ENCODE measurements at regions not wholly inside any gene's neighbourhood (a gene's known extent, or its start where the extent isn't known, plus 50 kb on each side); places are given as distances from the start of the nearest gene placed in this dataset.
"Not testable (repeated sequence)": the region's sequence is repeated elsewhere in the genome, so short reads cannot be mapped to it uniquely, and the experiment has no call there.

DNA sequence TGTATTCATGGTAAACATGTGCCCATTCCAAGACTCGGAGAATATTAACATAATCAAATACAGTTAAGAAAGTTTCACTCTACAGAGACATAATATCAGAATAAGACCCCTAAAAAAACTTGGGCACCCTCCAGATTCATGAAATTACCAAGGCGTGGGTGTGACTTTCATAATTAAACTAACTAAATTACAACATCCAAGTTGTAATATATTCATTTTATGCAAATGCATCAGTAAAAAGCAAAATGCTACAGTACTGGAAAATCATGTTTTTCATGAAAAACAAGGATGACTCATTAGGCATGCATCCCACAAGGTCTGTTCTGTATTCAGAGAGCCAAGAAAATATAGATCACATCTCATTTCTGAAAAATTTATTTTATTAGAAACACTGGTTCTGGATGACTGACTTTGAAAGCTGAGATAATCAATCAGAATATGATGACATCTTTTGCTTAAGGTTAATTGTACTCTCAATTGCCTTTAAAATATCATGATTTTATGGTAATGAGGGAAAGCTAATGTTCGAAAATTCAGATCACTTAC, 248.8 kb upstream of the SMIM30 start:
- no peaks in the 10 kb centered on the region for H3K9me3 ChIP-seq (ENCODE audit: low read length)
- H3K36me3 ChIP-seq (ENCODE audit: insufficient read depth, low read length) = no peaks in the 10 kb centered on the region
- H2AFZ ChIP-seq (ENCODE audit: low read depth, low read length) = no peak overlapping the region
- H3K27me3 ChIP-seq (ENCODE audit: insufficient read depth, low read length) = no peaks in the 10 kb centered on the region
- no peak overlapping the region for H3K4me3 ChIP-seq (ENCODE audit: low read length)
- no peaks in the 10 kb centered on the region for H3K4me1 ChIP-seq (ENCODE audit: insufficient read depth, low read length)

- no peaks in the 10 kb centered on the region for H3K36me3 ChIP-seq (ENCODE audit: insufficient read depth, low read length)
- no peaks in the 10 kb centered on the region for H3K9me3 ChIP-seq (ENCODE audit: low read length)
- H3K27me3 ChIP-seq (ENCODE audit: insufficient read depth, low read length) = no peaks in the 10 kb centered on the region
- H3K4me3 ChIP-seq (ENCODE audit: low read length) = no peak overlapping the region
- H2AFZ ChIP-seq (ENCODE audit: low read depth, low read length) = no peak overlapping the region
- H3K4me1 ChIP-seq (ENCODE audit: insufficient read depth, low read length) = no peaks in the 10 kb centered on the region
These were observed 247.8 kb upstream of the SMIM30 start for GRCh38 chr7:113366122-113366521.

- H3K9me3 ChIP-seq (ENCODE audit: low read length) = no peaks in the 10 kb centered on the region
- H3K27me3 ChIP-seq (ENCODE audit: insufficient read depth, low read length) = no peaks in the 10 kb centered on the region
- no peaks in the 10 kb centered on the region for H3K4me1 ChIP-seq (ENCODE audit: insufficient read depth, low read length)
- no peak overlapping the region for H2AFZ ChIP-seq (ENCODE audit: low read depth, low read length)
- no peak overlapping the region for H3K4me3 ChIP-seq (ENCODE audit: low read length)
- H3K36me3 ChIP-seq (ENCODE audit: insufficient read depth, low read length) = no peaks in the 10 kb centered on the region
These were observed 231.0 kb upstream of the SMIM30 start for GRCh38 chr7:113349339-113349738.

DNA sequence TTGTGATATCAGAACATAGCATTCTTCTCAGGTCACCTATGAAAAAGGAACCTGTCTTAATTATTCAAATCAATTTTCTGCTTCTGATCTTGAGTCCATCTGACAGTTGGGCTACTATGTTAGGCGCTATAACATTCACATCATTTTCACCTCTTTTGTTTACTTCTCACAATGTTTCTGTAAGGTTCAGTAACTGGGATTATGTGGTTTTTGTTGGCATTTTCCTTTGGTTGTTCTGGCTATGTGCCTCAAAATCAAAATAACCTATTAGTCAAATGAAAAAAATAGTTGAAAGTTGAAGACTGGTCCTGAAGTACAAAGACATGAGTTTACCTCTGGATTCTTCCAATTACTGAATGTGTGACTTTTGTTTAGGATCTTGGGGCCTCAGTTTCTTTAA, 221.3 kb upstream of the SMIM30 start:
- Histone ChIP-seq H3K36me3 (ENCODE audit: insufficient read depth, low read length) (no peaks in the 10 kb centered on the region), H3K9me3 (ENCODE audit: low read length) (no peaks in the 10 kb centered on the region), H3K27me3 (ENCODE audit: insufficient read depth, low read length) (no peaks in the 10 kb centered on the region), H3K4me3 (ENCODE audit: low read length) (no peak overlapping the region), H3K4me1 (ENCODE audit: insufficient read depth, low read length) (no peaks in the 10 kb centered on the region), H2AFZ (ENCODE audit: low read depth, low read length) (no peak overlapping the region)

DNA sequence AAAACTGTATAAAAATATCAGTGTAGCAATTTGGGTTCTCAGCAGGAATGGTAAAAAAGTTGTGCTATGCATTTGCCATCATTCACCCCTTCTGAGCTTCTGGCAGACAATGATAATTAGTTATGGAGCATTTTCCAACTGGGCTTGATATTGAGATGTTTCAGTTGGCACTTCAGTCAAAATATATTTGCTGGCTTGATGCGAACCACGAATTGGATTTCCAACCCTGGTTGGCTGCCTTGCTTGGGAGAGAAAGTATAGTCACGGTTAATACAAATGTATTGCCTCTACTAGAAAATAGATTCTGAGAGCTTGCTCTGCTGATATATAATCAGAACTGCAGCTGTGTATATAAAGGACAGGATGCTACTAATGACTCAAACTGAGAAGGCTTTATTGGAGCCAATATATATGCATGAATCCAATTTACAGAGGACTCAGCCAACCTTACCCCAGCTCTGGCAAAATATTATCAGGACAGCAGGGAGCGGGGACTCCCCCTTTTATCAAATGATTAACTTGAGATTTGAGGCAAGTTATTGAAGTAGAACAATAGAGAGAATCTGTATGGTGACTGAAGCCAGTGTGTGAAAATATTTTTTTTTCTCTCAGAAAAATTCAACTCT, 219.8 kb upstream of the SMIM30 start:
- H3K4me3 ChIP-seq (ENCODE audit: low read length) = no peak overlapping the region
- H3K36me3 ChIP-seq (ENCODE audit: insufficient read depth, low read length) = no peaks in the 10 kb centered on the region
- no peaks in the 10 kb centered on the region for H3K4me1 ChIP-seq (ENCODE audit: insufficient read depth, low read length)
- H2AFZ ChIP-seq (ENCODE audit: low read depth, low read length) = no peak overlapping the region
- H3K9me3 ChIP-seq (ENCODE audit: low read length) = no peaks in the 10 kb centered on the region
- no peaks in the 10 kb centered on the region for H3K27me3 ChIP-seq (ENCODE audit: insufficient read depth, low read length)

DNA sequence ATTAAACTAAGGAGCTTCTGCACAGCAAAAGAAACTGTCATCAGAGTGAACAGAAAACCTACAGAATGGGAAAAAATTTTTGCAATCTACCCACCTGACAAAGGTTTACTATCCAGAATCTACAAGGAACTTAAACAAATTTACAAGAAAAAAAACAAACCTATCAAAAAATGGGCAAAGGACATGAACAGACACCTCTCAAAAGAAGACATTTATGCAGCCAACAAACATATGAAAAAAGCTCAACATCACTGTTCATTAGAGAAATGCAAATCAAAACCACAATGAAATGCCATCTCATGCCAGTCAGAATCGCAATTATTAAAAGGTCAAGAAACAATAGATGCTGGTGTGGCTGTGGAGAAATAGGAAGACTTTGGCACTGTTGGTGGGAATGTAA, 218.5 kb upstream of the SMIM30 start:
- not testable (repeated sequence) for H3K36me3 ChIP-seq (ENCODE audit: insufficient read depth, low read length); H3K9me3 ChIP-seq (ENCODE audit: low read length); H3K4me1 ChIP-seq (ENCODE audit: insufficient read depth, low read length); H3K27me3 ChIP-seq (ENCODE audit: insufficient read depth, low read length); H2AFZ ChIP-seq (ENCODE audit: low read depth, low read length); H3K4me3 ChIP-seq (ENCODE audit: low read length)

- Histone ChIP-seq H3K9me3 (ENCODE audit: low read length) (no peaks in the 10 kb centered on the region), H3K4me3 (ENCODE audit: low read length) (no peak overlapping the region), H3K4me1 (ENCODE audit: insufficient read depth, low read length) (no peaks in the 10 kb centered on the region), H3K27me3 (ENCODE audit: insufficient read depth, low read length) (no peaks in the 10 kb centered on the region), H3K36me3 (ENCODE audit: insufficient read depth, low read length) (no peaks in the 10 kb centered on the region), H2AFZ (ENCODE audit: low read depth, low read length) (no peak overlapping the region)
These were observed 213.0 kb upstream of the SMIM30 start for GRCh38 chr7:113331155-113331898.

DNA sequence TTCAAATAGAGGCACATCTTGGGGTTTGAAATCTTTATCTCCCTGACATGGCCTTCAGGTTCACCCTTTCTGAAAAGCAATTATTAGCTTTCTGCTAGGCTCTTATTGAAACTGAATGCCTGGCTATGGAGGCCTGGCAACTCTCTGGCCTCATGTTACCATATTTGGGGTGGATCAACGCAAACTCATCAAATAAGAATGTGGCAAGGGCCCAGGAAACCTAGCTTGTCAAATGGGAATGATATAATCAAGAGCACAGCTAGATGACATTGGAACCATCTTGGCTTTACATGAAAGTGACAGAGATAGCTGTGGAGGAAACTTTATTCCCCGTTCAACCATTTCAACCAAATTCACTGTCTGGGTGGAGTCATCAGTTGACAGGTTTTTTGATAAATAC, 202.8 kb upstream of the SMIM30 start:
- H3K4me1 ChIP-seq (ENCODE audit: insufficient read depth, low read length) = no peaks in the 10 kb centered on the region
- H3K4me3 ChIP-seq (ENCODE audit: low read length) = no peak overlapping the region
- no peaks in the 10 kb centered on the region for H3K9me3 ChIP-seq (ENCODE audit: low read length)
- H2AFZ ChIP-seq (ENCODE audit: low read depth, low read length) = no peak overlapping the region
- H3K36me3 ChIP-seq (ENCODE audit: insufficient read depth, low read length) = no peaks in the 10 kb centered on the region
- no peaks in the 10 kb centered on the region for H3K27me3 ChIP-seq (ENCODE audit: insufficient read depth, low read length)

- Histone ChIP-seq H3K4me3 (ENCODE audit: low read length) (no peak overlapping the region), H3K9me3 (ENCODE audit: low read length) (no peaks in the 10 kb centered on the region), H3K36me3 (ENCODE audit: insufficient read depth, low read length) (no peaks in the 10 kb centered on the region), H3K4me1 (ENCODE audit: insufficient read depth, low read length) (no peaks in the 10 kb centered on the region), H2AFZ (ENCODE audit: low read depth, low read length) (no peak overlapping the region), H3K27me3 (ENCODE audit: insufficient read depth, low read length) (no peaks in the 10 kb centered on the region)
These were observed 202.1 kb upstream of the SMIM30 start for GRCh38 chr7:113320419-113320818.

GRCh38 chr7:113314594-113314993, 196.2 kb upstream of the SMIM30 start:
- no peak overlapping the region for H3K4me3 ChIP-seq (ENCODE audit: low read length)
- H3K4me1 ChIP-seq (ENCODE audit: insufficient read depth, low read length) = no peaks in the 10 kb centered on the region
- H3K36me3 ChIP-seq (ENCODE audit: insufficient read depth, low read length) = no peaks in the 10 kb centered on the region
- no peak overlapping the region for H2AFZ ChIP-seq (ENCODE audit: low read depth, low read length)
- H3K27me3 ChIP-seq (ENCODE audit: insufficient read depth, low read length) = no peaks in the 10 kb centered on the region
- no peaks in the 10 kb centered on the region for H3K9me3 ChIP-seq (ENCODE audit: low read length)

DNA sequence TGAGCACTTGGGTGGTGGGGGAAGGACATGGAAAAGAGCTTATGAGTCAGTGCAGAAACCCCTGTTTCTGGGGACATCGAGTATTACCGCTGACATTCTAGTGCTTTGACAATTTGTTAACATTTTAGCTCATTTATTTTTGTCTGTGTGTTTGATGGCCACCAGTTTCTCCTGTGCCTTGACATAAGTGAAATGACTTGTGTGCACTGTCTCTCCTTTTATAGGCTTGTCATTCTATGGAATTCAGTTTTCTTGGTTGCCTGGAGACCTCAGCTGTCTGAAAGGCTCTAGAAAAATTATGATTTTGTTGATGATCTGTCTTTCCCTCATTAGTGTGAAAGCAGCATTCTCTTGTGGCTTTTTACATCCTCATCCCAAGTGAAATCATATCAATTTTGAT, 190.0 kb upstream of the SMIM30 start:
- Histone ChIP-seq H2AFZ (ENCODE audit: low read depth, low read length) (no peak overlapping the region), H3K4me1 (ENCODE audit: insufficient read depth, low read length) (peaks cover 3% of the 10 kb centered on the region), H3K4me3 (ENCODE audit: low read length) (no peak overlapping the region), H3K9me3 (ENCODE audit: low read length) (no peaks in the 10 kb centered on the region), H3K36me3 (ENCODE audit: insufficient read depth, low read length) (no peaks in the 10 kb centered on the region), H3K27me3 (ENCODE audit: insufficient read depth, low read length) (no peaks in the 10 kb centered on the region)

GRCh38 chr7:113307147-113307546, 188.8 kb upstream of the SMIM30 start:
- Histone ChIP-seq H3K4me1 (ENCODE audit: insufficient read depth, low read length) (peaks cover 3% of the 10 kb centered on the region), H3K4me3 (ENCODE audit: low read length) (no peak overlapping the region), H3K9me3 (ENCODE audit: low read length) (no peaks in the 10 kb centered on the region), H3K36me3 (ENCODE audit: insufficient read depth, low read length) (no peaks in the 10 kb centered on the region), H3K27me3 (ENCODE audit: insufficient read depth, low read length) (no peaks in the 10 kb centered on the region), H2AFZ (ENCODE audit: low read depth, low read length) (no peak overlapping the region)

DNA sequence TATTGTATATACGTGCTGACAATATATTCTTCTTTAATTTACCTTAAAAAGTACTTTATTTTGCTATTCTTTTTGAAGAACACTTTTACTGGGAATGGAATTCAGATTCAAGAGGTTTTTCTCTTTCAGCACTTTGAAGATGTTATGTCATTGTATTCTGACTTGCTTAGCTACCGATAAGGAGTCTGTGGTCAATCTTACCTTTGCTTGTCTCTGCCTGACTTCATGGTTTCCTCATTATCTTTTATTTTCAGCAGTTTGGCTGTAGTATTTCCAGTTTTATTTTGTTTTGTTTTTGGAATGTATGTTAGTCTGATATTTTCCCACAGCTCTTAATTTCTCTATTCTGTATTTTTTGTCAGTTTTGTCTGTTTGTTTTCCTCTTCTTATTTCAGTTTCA, 187.9 kb upstream of the SMIM30 start:
- peaks cover 3% of the 10 kb centered on the region for H3K4me1 ChIP-seq (ENCODE audit: insufficient read depth, low read length)
- no peak overlapping the region for H2AFZ ChIP-seq (ENCODE audit: low read depth, low read length)
- H3K36me3 ChIP-seq (ENCODE audit: insufficient read depth, low read length) = no peaks in the 10 kb centered on the region
- H3K9me3 ChIP-seq (ENCODE audit: low read length) = no peaks in the 10 kb centered on the region
- H3K27me3 ChIP-seq (ENCODE audit: insufficient read depth, low read length) = no peaks in the 10 kb centered on the region
- H3K4me3 ChIP-seq (ENCODE audit: low read length) = no peak overlapping the region
